Body of pancreas (tissue), 4 donors: ENCODE measurements at regions not wholly inside any gene's neighbourhood (a gene's known extent, or its start where the extent isn't known, plus 50 kb on each side); places are given as distances from the start of the nearest gene placed in this dataset.
"Not testable (repeated sequence)": the region's sequence is repeated elsewhere in the genome, so short reads cannot be mapped to it uniquely, and the experiment has no call there.

ENCODE experiments used
- CTCF ChIP-seq, 7 experiments: fragments of 450-650 bp in 4 of 7; fragments of 200-600 bp in 3 of 7; sonication (generic) in 3 of 7; IDR thresholded peaks; one replicate each; pipeline ENCODE4 v1.5.1; 2016 to 2019; ENCODE audit warnings: antibody characterized with exemption in 7 of 7
- POLR2A ChIP-seq, 3 donors: fragments of 450-650 bp; IDR thresholded peaks; one replicate each; pipeline ENCODE4 v1.6.1; 2016; ENCODE audit warnings: antibody characterized with exemption in 3 of 3, mild to moderate bottlenecking in 2 of 3

- not testable (repeated sequence) for TF ChIP-seq CTCF, POLR2A (IDR thresholded peaks at IDR 0.05)
Observed at GRCh38 chr1:206333897-206334296, 130.6 kb downstream of the SRGAP2 start.
